A549 (cell line): ENCODE measurements at regions not wholly inside any gene's neighbourhood (a gene's known extent, or its start where the extent isn't known, plus 50 kb on each side); places are given as distances from the start of the nearest gene placed in this dataset.

Experiments used
- CBX8 ChIP-seq: fragments of 200-600 bp; sonication (generic); IDR thresholded peaks from 2 replicates; pipeline ENCODE4 v1.6.1; 2016
- EP300 ChIP-seq, 2 experiments: fragments of >200 bp; sonication (Bioruptor Twin); formaldehyde crosslinking; IDR thresholded peaks; 2 replicates in 1 of 2; 3 replicates in 1 of 2; pipeline ENCODE4 v1.6.1; 2016 to 2017
- HDAC2 ChIP-seq: fragments of 200-600 bp; sonication (generic); IDR thresholded peaks from 2 replicates; pipeline ENCODE4 v1.6.1; 2016
- JUNB ChIP-seq: fragments of >200 bp; sonication (Bioruptor Twin); formaldehyde crosslinking; IDR thresholded peaks from 2 replicates; pipeline ENCODE4 v1.6.1; 2016
- MAFK ChIP-seq: fragments of 450-650 bp; IDR thresholded peaks from 2 replicates; pipeline ENCODE4 v1.6.1; 2014; ENCODE audit not compliant: partially characterized antibody
- POLR2A ChIP-seq: IDR thresholded peaks from 2 replicates; pipeline ENCODE4 v1.6.1; 2012; ENCODE audit warnings: mild to moderate bottlenecking, low read length
- POLR2AphosphoS2 ChIP-seq: conservative IDR thresholded peaks from 2 replicates; pipeline ENCODE4 v1.6.1; 2012; ENCODE audit warnings: low read length, improper control_type of control experiment, inconsistent platforms
- RAD21 ChIP-seq, 2 experiments: fragments of >200 bp in 1 of 2; sonication (Bioruptor Twin) in 1 of 2; formaldehyde crosslinking in 1 of 2; IDR thresholded peaks in 1 of 2; conservative IDR thresholded peaks in 1 of 2; 2 replicates in 1 of 2; 3 replicates in 1 of 2; pipeline ENCODE4 v1.6.1; 2012 to 2018; ENCODE audit warnings: inconsistent platforms in 1 of 2
- RCOR1 ChIP-seq: fragments of 150-350 bp; IDR thresholded peaks from 2 replicates; pipeline ENCODE4 v1.6.1; 2014; ENCODE audit warnings: antibody characterized with exemption, low read length, low read depth
- RFX5 ChIP-seq: fragments of 450-650 bp; IDR thresholded peaks from 2 replicates; pipeline ENCODE4 v1.7.1; 2014; ENCODE audit warnings: antibody characterized with exemption, mild to moderate bottlenecking, moderate library complexity
- RNF2 ChIP-seq: fragments of 200-600 bp; sonication (generic); IDR thresholded peaks from 2 replicates; pipeline ENCODE4 v1.6.1; 2016; ENCODE audit warnings: low read depth, mild to moderate bottlenecking, antibody characterized with exemption, moderate library complexity, borderline replicate concordance
- TP53 ChIP-seq: fragments of 250-450 bp; sonication (Bioruptor Pico); IDR thresholded peaks from 2 replicates; pipeline ENCODE4 v1.5.0; 2021; ENCODE audit warnings: mild to moderate bottlenecking, moderate library complexity
- TF ChIP-seq, protein P1 (sequence below): fragments of >200 bp; sonication (Bioruptor Twin); formaldehyde crosslinking; IDR thresholded peaks from 3 replicates; pipeline ENCODE4 v1.5.1; 2016

DNA sequence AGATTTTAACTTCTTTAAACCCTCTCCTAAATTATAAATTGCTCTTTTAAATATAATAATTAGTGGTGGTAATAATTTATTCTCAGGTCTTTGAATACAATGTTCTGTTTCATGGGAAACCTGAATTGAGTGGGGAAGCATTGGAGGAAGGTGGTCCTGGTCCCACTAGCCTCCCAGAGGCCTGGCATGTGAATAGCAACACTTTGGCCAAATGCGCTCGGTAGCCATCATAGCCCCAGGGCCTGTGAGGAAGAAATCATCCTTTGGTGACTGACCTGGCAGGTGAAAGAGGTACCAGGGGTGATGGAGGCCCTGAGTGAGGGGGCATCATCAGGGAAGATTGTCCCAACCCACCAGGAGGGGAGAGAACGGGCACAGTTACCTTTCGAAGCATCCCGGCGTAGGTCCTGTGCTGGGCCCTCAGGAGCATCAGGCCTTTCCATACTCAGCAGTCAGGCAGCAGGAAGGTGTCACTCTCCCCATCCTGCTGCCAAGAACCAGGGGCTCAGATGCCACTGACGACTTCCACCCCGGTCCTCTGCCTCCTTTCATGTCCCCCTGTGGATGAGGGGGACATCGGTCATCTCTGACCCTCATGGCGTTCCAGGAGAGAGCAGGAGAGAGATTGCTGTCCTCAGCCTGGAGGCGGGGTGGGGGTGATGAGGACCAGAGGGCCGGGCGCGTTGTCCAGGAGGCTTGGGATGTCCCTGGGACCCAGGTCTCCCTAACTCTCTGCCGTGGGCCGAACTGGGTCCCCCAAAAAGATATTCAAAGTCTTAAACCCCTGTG lies 78.6 kb upstream of the HPCAL1 start:
- TF ChIP-seq, protein P1, sequence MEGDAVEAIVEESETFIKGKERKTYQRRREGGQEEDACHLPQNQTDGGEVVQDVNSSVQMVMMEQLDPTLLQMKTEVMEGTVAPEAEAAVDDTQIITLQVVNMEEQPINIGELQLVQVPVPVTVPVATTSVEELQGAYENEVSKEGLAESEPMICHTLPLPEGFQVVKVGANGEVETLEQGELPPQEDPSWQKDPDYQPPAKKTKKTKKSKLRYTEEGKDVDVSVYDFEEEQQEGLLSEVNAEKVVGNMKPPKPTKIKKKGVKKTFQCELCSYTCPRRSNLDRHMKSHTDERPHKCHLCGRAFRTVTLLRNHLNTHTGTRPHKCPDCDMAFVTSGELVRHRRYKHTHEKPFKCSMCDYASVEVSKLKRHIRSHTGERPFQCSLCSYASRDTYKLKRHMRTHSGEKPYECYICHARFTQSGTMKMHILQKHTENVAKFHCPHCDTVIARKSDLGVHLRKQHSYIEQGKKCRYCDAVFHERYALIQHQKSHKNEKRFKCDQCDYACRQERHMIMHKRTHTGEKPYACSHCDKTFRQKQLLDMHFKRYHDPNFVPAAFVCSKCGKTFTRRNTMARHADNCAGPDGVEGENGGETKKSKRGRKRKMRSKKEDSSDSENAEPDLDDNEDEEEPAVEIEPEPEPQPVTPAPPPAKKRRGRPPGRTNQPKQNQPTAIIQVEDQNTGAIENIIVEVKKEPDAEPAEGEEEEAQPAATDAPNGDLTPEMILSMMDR = no peak
- TF ChIP-seq EP300 (IDR thresholded peaks at IDR 0.05) (no peak), RFX5 (no peak), JUNB (no peak), TP53 (CRISPR knock-in tag) (no peak), RNF2 (no peak), MAFK (no peak), HDAC2 (no peak), POLR2A (no peak), POLR2AphosphoS2 (no peak), CBX8 (no peak), RAD21 (conservative IDR thresholded peaks at IDR 0.05 in 1 of 2, IDR thresholded peaks at IDR 0.05 in 1 of 2) (no peak), RCOR1 (no peak)
